IPS DF 4.7 (cell line): ENCODE measurements at regions not wholly inside any gene's neighbourhood (a gene's known extent, or its start where the extent isn't known, plus 50 kb on each side); places are given as distances from the start of the nearest gene placed in this dataset.
"Not testable (repeated sequence)": the region's sequence is repeated elsewhere in the genome, so short reads cannot be mapped to it uniquely, and the experiment has no call there.

Experiments
- DNase-seq: peaks from one replicate; pipeline ENCODE4 v3.0.0-alpha.2; 2013; ENCODE audit warnings: low spot score; ENCODE audit errors: extremely low read depth

DNA sequence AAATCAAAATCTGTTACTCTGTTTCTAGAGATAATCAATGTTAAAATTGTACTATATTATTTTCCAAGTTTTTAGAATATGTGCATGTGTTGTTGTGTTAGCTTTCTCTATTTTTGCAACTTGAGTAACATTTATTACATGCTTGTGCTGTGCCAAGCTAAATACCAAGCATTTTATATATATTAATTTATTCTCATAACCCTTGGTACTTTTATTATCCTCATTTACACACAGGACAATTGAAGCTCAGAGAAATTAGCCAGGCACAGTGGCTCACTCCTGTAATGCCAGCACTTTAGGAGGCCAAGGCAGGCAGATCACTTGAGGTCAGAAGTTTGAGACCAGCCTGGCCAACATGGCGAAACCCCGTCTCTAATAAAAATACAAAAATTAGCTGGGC is 254.0 kb upstream of the DMRT1 start:
- no peak for DNase-seq

DNA sequence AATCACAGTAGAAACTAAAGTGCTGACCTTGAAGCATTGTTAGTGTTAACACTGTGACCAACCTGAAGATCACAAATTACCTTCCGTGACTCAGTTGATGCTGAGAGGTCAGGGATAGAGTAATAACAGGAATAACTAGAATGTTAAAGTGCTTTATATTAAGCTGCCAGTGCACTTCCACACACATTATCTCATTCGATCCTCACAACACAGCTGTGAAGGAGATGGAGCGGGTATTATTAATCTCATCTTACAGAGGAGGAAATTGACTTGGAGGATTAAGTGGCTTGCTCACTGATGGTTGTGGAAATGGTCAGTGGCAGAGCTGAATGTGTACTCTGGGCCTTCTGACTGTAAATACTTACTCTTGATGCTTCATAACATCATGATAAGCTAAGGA is 252.5 kb upstream of the DMRT1 start:
- DNase-seq, result no peak

GRCh38 chr9:589723-590122 is 251.8 kb upstream of the DMRT1 start:
- DNase-seq, result no peak

DNA sequence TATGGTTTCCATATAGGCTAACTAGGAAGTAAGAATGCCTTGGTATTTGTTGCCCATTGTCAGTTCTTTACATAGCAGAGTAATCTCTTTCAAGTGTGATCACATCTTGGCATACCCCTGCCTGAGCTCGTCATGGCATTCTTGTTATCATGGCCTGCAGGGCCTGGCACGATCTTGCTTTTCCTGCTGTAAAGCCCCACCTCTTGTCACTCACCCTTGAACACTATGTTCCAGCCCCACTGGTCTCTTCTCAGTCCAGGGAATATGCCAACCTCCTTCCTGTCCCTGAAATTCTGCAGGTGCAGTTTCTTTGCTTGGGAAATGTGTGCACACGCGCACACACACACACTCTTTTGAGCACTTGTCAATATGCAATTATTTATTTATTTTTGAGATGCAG is 250.2 kb upstream of the DMRT1 start:
- DNase-seq, result no peak

DNA sequence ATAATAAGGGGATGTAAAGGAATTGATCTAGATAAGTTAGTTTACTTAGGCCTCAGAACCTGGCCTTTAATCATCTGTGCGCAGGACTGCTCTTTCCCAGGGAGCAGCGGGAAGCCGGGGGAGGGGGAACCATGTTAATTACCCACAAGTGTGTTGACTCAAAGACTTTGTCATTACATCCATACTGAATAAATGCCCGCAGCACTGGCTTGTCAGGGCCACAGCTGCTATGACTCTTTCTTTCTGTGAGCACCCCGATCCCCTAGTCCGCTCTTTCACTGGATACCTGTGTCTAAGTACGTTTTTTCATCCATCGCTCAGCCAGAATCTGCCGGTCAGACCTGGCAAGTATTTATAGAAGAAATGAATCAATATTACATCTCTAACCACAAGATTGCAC is 249.3 kb upstream of the DMRT1 start:
- no peak for DNase-seq

- no peak for DNase-seq
Observed at GRCh38 chr9:592733-593132, 248.8 kb upstream of the DMRT1 start.

DNA sequence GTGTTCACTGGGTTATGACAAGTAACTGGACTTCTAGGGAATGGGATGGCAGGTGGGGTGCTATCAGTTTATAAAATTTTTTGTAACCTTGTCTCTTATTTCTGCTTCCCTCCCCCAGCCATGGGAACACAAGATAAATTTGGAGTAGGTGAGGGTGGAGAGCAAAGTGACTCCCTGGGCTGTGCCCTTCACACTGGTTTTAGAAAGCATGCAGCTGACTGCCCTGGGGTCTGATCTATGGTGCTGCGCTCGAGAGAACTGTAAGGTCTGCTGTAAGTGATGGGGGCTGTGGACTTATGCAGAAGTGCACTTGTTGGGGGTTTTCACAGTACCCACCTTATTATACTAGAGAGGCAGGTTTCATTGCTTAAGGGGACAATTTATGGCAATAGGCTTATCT is 247.7 kb upstream of the DMRT1 start:
- no peak for DNase-seq

DNA sequence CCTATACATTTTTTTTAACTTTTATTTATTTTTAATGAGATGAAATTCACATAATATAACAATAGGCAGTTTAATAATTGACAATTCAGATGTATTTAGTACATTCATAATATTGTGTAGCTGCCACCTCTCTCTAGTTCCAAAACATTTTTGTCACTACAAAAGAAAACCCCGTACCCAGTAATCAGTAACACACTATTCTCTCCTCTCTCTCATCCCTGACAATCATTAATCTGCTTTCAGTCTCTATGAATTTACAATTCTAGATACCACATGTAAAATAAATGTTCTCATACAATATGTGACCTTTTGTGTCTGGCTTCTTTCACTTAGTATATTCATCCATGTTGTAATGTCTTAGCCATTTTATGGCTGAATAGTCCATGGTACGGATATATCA is 244.8 kb upstream of the DMRT1 start:
- DNase-seq, result no peak

DNA sequence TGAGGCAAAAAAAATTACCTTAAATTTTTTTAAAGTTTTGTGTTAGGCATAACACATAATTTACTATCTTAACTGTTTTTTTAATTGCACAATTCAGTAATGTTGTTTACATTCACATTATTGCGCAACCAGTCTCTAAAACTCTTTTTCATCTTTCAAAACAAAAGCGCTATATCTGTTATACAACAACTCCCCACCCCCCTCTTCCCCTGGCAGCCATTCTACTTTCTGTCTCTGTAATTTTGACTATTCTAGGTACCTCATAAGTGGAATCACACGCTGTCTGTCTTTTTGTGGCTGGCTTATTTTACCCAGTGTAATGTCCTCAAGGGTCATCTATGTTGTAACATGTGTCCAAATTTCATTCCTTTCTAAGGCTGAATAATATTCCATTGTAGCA is 241.5 kb upstream of the DMRT1 start:
- DNase-seq, result no peak

- no peak for DNase-seq
Observed at GRCh38 chr9:602716-603115, 238.8 kb upstream of the DMRT1 start.

GRCh38 chr9:603126-603525 is 238.4 kb upstream of the DMRT1 start:
- no peak for DNase-seq

- no peak for DNase-seq
Observed at GRCh38 chr9:607417-607816, 234.1 kb upstream of the DMRT1 start.

DNA sequence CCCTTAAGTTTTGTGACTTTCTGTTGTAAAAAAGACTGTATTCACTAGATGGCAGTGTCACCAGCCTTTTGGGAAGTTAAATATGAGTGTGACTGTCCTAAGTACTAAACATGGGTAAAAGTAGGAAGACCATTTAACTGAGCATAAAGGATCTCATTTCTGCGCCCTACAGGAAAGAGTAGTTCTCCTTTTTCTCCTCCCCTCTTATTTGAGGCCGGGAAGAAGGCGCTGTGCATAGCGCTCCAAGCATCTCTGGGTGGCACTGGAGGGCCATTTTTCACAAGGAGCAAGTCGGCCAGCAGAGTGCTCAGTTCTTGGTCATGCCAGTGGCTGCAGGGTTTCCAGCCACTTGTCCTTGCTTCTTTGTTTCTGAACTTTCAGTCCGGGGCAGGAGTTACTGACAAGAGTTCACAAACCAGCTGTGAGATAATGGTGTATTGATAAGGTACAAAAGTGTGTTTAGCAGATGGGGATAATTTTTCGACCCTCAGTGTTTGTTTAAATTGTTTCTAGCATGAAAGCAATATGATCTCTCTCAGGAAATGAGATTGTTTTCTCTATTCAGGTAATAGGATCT is 227.6 kb upstream of the DMRT1 start:
- DNase-seq, result peak; percentile 64

- no peak for DNase-seq
Observed at GRCh38 chr9:614431-614830, 227.1 kb upstream of the DMRT1 start.

DNA sequence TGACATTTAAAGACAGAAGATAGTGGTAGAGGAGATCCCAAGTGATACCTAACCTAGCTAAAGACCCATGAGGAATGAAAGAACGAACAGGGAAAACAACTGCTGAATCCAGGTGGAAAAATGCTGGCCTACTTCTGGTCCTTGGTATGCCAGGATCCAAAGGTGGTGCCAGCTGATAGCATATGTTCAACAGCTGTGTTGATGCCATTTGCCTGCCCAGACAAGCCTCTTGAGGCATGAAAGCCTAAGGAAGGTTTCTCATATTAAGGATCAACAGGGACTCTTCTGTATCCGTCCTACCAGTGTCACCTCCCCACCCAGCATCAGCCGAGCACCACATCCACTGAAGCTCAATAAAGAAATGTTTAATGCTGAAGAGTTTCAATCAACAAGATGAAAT is 225.7 kb upstream of the DMRT1 start:
- no peak for DNase-seq

GRCh38 chr9:616694-617093 is 224.8 kb upstream of the DMRT1 start:
- no peak for DNase-seq

DNA sequence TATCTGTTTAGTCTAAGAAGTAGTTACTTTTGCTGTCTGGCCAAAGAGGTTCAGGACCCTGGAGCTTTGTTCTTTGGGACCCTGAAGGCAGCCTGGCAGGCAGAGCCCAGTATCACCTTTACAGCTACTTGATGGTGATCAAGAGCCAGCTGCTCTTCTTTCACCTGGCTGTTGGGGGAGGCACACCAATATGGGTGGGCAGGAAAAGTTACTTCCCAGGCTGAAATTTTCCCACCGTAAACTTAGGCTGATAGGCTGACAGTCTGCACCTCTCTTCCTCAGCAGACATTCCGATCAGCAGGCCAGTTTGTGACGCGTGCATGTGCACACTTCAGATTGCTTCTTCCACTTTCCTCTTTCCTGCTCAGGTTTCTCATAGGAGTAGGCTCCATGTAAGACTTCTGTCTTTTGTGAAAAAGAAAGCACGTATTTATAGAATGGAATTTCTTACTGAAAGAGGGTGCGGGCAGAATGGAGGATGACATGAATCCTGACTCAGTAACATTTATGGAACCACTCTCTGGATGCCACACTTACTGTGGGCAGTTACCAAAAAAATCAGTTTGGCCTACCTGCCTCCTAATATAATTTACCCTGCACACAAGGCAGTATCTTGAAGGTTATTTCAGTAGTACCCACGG is 223.9 kb upstream of the DMRT1 start:
- no peak for DNase-seq

GRCh38 chr9:618478-618877 is 223.0 kb upstream of the DMRT1 start:
- DNase-seq, result no peak

DNA sequence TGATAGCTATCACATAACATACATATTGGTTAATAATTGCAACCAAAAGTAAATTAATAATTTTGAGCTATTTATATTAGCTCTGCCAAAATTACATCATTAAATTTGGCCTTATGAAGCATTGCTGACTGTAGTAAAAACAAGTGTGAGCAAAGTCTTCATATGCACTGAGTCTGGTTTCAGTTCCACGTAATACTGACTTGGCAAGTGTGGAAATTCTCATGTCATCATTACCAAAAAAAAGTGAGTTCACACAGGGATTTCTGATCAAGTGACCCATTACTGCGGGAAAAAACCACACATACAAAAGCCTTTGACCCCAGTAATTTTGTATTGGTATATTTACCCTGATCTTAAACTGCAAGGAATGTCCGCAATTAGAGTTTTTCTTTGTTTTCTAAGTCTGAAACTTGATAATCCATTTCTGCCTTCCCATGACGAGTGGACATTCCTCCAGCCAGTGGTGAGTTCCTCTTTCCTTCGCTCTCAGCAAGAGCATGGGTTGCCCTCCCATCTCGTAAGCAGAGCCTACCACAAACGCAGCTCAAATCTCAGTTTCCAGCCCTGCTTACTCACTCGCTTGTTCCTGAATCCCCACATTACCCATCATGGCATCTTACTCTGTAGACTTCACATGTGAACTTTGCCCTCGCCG is 220.2 kb upstream of the DMRT1 start:
- no peak for DNase-seq

- no peak for DNase-seq
Observed at GRCh38 chr9:624935-625500, 216.5 kb upstream of the DMRT1 start.

- DNase-seq, result no peak
Observed at GRCh38 chr9:625613-626012, 215.9 kb upstream of the DMRT1 start.

- not testable (repeated sequence) for DNase-seq
Observed at GRCh38 chr9:626114-626513, 215.4 kb upstream of the DMRT1 start.

DNA sequence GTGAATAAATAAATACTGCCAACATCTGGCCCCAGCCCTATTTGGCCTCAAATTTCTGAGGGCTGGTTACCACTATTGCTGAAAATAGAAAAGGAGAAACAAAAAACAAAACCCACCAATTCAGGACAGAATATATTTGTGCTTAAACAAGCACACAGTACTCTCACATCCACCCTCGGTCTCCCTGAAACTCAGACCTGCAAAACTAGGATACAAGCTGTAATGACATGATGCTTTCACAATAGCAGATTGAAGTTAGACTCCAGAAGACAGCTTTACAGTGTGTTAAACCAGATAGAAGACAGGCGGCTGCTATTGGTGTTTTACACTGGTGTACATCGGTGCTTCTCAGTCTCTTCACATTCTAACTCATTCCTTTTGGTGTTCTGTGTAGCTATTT is 214.9 kb upstream of the DMRT1 start:
- DNase-seq, result no peak
